ENCODE measurements at regions not wholly inside any gene's neighbourhood (a gene's known extent, or its start where the extent isn't known, plus 50 kb on each side); places are given as distances from the start of the nearest gene placed in this dataset.
A peak's percentile ranks its signal among the peaks of the same experiment; 100 is the strongest.

DNA sequence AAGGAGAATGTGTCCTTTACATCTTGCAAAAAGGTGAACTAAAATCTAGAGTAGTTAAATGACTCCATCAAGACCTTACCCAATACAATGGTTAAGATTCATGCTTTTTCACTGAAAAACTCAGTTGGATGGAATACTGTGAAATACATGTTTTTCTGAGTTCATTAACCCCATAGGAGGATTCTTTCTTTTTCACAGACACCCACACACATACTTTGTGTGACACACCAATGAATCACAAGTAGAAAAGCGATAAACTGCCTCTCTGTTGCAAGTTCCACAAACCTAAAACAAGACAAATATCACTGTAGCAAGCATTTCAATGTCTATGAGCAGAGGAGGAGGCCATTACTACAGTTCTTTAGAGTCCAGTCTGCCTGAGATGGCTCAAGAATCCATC, 258.8 kb upstream of the CDH5 start:
- Histone ChIP-seq H3K9ac (no peak overlapping the region), H3K36me3 (ENCODE audit: insufficient read depth) (no peaks in the 10 kb centered on the region), H3K4me2 (no peak overlapping the region), H3K4me1 (ENCODE audit: low read depth, poor library complexity, severe bottlenecking) (no peaks in the 10 kb centered on the region), H3K27ac (no peak overlapping the region), H3K4me3 (IDR thresholded peaks at IDR 0.05; ENCODE audit: insufficient read depth, low read depth, low read length) (no peak overlapping the region), H4K20me1 (ENCODE audit: insufficient read depth) (no peaks in the 10 kb centered on the region), H3K79me2 (ENCODE audit: insufficient read depth, low read depth) (no peaks in the 10 kb centered on the region), H2AFZ (ENCODE audit: low read depth) (no peak overlapping the region), H3K27me3 (ENCODE audit: insufficient read depth, low read depth) (no peaks in the 10 kb centered on the region)
- no peak for TF ChIP-seq CTCF (conservative IDR thresholded peaks at IDR 0.05; ENCODE audit: low read depth, low read length)

DNA sequence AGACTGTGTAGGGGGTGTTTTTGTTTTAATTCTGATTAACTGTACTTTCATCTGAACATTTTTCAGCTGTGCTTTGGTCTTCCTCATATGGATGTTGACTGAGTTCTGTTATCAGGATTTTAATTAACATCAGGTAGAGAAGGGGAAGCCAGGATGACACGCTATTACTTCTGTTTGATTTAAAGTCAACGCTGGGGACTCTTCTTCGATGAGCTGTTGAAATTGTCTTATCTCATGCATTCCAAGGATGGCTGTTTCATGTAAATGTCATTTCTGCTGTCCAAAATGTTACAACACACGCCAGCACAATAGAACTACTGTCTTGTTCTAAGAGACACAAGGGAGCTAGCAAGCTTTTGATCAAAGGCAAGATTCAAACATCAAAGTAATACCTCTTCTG, 263.3 kb upstream of the CDH5 start:
- H3K4me3 ChIP-seq (IDR thresholded peaks at IDR 0.05; ENCODE audit: insufficient read depth, low read depth, low read length), result no peak overlapping the region
- no peaks in the 10 kb centered on the region for H3K4me1 ChIP-seq (ENCODE audit: low read depth, poor library complexity, severe bottlenecking)
- H3K36me3 ChIP-seq (ENCODE audit: insufficient read depth), result no peaks in the 10 kb centered on the region
- no peak for TF ChIP-seq CTCF (conservative IDR thresholded peaks at IDR 0.05; ENCODE audit: low read depth, low read length)
- H3K4me2 ChIP-seq, result no peak overlapping the region
- H4K20me1 ChIP-seq (ENCODE audit: insufficient read depth), result no peaks in the 10 kb centered on the region
- no peak overlapping the region for H2AFZ ChIP-seq (ENCODE audit: low read depth)
- no peak overlapping the region for H3K27ac ChIP-seq
- H3K9ac ChIP-seq, result no peak overlapping the region
- H3K27me3 ChIP-seq (ENCODE audit: insufficient read depth, low read depth), result no peaks in the 10 kb centered on the region
- H3K79me2 ChIP-seq (ENCODE audit: insufficient read depth, low read depth), result no peaks in the 10 kb centered on the region

DNA sequence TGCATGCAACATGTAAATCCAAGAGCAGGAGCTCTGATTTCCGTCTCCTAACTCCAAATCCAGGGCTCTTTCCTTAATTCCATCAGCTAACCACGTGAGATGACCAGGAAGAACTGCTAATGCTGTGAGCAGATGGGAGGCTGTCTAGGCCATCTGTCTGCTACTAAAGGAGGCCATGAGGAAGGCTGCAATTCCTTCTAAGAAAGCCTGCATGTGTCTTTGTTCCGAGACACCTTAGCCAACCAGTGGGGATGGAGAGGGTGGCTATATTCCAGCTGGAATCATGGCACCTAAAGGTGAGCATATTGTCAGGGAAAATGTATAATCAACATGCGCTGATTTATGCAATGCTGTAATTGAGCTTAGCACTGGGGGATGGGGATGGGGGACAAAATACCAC, 267.2 kb upstream of the CDH5 start:
- H4K20me1 ChIP-seq (ENCODE audit: insufficient read depth), result no peaks in the 10 kb centered on the region
- no peaks in the 10 kb centered on the region for H3K79me2 ChIP-seq (ENCODE audit: insufficient read depth, low read depth)
- H2AFZ ChIP-seq (ENCODE audit: low read depth), result no peak overlapping the region
- no peaks in the 10 kb centered on the region for H3K36me3 ChIP-seq (ENCODE audit: insufficient read depth)
- H3K4me3 ChIP-seq (IDR thresholded peaks at IDR 0.05; ENCODE audit: insufficient read depth, low read depth, low read length), result no peak overlapping the region
- H3K4me2 ChIP-seq, result no peak overlapping the region
- H3K4me1 ChIP-seq (ENCODE audit: low read depth, poor library complexity, severe bottlenecking), result no peaks in the 10 kb centered on the region
- no peak overlapping the region for H3K9ac ChIP-seq
- H3K27me3 ChIP-seq (ENCODE audit: insufficient read depth, low read depth), result no peaks in the 10 kb centered on the region
- H3K27ac ChIP-seq, result no peak overlapping the region
- no peak for TF ChIP-seq CTCF (conservative IDR thresholded peaks at IDR 0.05; ENCODE audit: low read depth, low read length)

DNA sequence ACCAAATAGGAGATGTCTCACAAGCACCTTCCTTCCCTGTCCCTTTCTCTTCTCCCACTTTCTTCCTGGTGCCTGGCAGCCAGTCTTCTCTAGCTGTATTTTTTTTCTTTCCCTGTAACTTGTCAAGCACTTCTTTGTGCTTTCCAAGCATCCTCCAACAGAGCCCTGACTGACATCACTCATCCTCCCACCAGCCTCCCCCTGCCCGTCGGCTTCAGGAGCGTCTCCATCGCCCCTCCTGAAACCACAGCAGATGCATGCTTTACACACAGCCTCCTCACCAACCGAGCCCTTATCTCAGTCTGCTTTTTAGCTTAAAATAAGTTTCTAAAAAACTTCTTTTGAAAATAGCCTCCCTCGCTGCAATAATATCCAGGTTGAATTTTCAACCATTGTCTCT, 268.7 kb upstream of the CDH5 start:
- Histone ChIP-seq H3K27me3 (ENCODE audit: insufficient read depth, low read depth) (no peaks in the 10 kb centered on the region), H2AFZ (ENCODE audit: low read depth) (no peak overlapping the region), H3K36me3 (ENCODE audit: insufficient read depth) (no peaks in the 10 kb centered on the region), H3K79me2 (ENCODE audit: insufficient read depth, low read depth) (no peaks in the 10 kb centered on the region), H3K9ac (no peak overlapping the region), H3K4me3 (IDR thresholded peaks at IDR 0.05; ENCODE audit: insufficient read depth, low read depth, low read length) (no peak overlapping the region), H3K4me1 (ENCODE audit: low read depth, poor library complexity, severe bottlenecking) (no peaks in the 10 kb centered on the region), H4K20me1 (ENCODE audit: insufficient read depth) (no peaks in the 10 kb centered on the region), H3K27ac (no peak overlapping the region), H3K4me2 (no peak overlapping the region)
- TF ChIP-seq CTCF (conservative IDR thresholded peaks at IDR 0.05; ENCODE audit: low read depth, low read length), result no peak

DNA sequence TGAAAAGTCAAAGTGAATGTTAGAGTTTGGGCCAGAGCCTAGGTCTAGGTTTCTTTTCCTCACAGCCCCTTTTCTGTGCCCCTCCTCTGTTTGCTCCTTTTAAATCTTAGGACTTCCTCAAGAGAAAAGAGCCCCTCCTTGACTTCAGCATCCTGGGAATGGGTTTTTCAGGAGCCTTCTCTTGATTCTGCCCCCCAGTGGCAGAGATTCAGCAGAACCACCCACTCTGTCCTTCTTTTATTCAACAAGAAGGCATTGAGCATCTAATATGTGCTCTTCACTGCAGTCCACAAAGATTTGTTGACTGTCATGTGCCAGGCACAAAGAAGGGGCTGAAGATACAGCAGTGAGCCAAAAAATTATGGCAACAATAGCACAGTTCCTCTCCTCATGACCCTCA, 270.8 kb upstream of the CDH5 start:
- H3K4me2 ChIP-seq, result no peak overlapping the region
- no peak overlapping the region for H3K27ac ChIP-seq
- no peaks in the 10 kb centered on the region for H3K36me3 ChIP-seq (ENCODE audit: insufficient read depth)
- H3K27me3 ChIP-seq (ENCODE audit: insufficient read depth, low read depth), result no peaks in the 10 kb centered on the region
- no peaks in the 10 kb centered on the region for H4K20me1 ChIP-seq (ENCODE audit: insufficient read depth)
- no peaks in the 10 kb centered on the region for H3K4me1 ChIP-seq (ENCODE audit: low read depth, poor library complexity, severe bottlenecking)
- H3K4me3 ChIP-seq (IDR thresholded peaks at IDR 0.05; ENCODE audit: insufficient read depth, low read depth, low read length), result no peak overlapping the region
- no peak overlapping the region for H2AFZ ChIP-seq (ENCODE audit: low read depth)
- TF ChIP-seq CTCF (conservative IDR thresholded peaks at IDR 0.05; ENCODE audit: low read depth, low read length), result 0 out of 2 replicates have a peak, but pooled peaks have one; percentile 16
- no peaks in the 10 kb centered on the region for H3K79me2 ChIP-seq (ENCODE audit: insufficient read depth, low read depth)
- no peak overlapping the region for H3K9ac ChIP-seq
